GM21390 (cell line): ENCODE measurements at regions not wholly inside any gene's neighbourhood (a gene's known extent, or its start where the extent isn't known, plus 50 kb on each side); places are given as distances from the start of the nearest gene placed in this dataset.
"Not testable (repeated sequence)": the region's sequence is repeated elsewhere in the genome, so short reads cannot be mapped to it uniquely, and the experiment has no call there.

Experiments
- ATAC-seq: cut with Tn5 transposase; IDR thresholded peaks from one replicate; pipeline ENCODE4 v1.9.1; 2021; ENCODE audit not compliant: unreplicated experiment

GRCh38 chr4:67333664-67334063, 211.6 kb downstream of the CENPC start:
- ATAC-seq = no peak

- ATAC-seq = peak; percentile 63
Measured at GRCh38 chr4:67332627-67333026, 212.7 kb downstream of the CENPC start.

DNA sequence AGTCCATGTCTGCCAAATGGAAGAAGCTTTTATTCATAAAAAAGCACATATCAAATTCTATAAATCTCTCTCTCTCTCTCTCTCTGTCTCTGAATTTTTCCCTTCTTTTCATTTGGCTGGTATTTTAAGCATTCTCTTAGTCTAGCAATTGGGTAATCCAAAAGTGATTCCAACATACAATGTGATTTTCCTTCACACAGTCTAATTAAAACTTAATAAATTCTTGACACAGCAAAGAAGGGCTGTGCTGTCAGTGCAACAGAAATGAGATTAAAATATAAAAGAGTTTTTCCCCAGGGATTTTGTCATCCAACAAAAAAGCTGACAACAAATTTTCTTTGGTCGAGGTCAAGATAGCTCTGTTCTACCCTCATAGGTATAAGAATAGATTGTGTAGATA, 216.9 kb downstream of the CENPC start:
- no peak for ATAC-seq

- no peak for ATAC-seq
Measured at GRCh38 chr4:67328018-67328278, 217.4 kb downstream of the CENPC start.

- peak; percentile 97 for ATAC-seq
Measured at GRCh38 chr4:67327245-67328017, 217.9 kb downstream of the CENPC start.

DNA sequence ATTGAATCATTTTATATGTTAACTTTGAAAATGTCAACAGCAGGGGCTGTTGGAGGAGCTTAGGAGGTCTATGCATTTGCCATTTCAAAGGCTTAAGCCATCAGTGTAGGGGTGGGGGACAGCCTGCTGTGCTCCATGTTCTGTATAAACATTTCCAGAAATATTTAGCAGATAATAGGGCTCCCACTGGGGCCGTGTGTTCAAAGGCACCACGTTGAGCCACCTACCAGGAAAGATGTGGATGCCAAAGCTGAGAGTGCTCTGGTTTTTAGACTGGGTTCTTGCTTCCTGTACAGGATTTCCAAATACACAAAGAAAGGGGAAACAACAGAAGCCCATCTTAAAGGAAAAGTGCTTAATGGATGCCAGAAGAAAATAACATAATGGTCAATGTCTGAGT, 219.5 kb downstream of the CENPC start:
- no peak for ATAC-seq

- ATAC-seq = no peak
Measured at GRCh38 chr4:67320645-67321044, 224.7 kb downstream of the CENPC start.

GRCh38 chr4:67319607-67320006, 225.7 kb downstream of the CENPC start:
- ATAC-seq = not testable (repeated sequence)

DNA sequence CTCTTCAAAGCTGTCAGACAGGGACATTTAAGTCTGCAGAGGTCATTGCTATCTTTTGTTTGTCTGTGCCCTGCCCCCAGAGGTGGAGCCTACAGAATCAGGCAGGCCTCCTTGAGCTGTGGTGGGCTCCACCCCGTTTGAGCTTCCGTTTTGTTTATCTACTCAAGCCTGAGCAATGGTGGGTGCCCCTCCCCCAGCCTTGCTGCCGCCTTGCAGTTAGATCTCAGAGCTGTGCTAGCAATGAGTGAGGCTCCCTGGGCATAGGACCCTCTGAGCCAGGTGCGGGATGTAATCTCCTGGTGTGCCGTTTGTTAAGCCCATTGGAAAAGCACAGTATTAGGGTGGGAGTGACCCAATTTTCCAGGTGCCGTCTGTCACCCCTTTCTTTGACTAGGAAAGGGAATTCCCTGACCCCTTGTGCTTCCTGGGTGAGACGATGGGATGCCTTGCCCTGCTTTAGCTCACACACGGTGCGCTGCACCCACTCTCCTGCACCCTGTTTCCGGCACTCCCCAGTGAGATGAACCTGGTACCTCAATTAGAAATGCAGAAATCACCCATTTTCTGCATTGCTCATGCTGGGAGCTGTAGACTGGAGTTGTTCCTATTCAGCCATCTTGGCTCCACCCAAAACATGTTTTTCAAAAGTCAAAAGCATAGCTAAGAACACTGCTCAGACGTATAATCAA, 244.7 kb downstream of the CENPC start:
- not testable (repeated sequence) for ATAC-seq

DNA sequence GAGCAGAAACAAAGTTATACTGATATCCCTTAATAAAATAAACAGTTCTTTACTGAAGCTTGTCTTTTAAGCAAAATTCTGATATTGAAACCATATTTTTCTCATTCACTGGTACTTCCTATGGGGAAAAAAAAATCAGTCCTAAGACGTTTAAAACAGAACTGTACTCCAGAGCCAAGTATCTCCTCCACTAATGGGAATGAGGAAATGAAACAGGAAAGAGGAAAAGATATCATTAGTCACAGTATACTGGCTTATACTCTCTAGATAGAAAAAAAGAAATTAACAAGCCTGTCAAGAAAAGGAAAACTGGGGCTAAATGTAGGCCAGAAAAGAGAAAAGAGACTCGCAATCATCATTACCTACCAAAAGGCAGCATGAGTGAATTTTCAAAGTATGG, 252.7 kb downstream of the CENPC start:
- no peak for ATAC-seq

DNA sequence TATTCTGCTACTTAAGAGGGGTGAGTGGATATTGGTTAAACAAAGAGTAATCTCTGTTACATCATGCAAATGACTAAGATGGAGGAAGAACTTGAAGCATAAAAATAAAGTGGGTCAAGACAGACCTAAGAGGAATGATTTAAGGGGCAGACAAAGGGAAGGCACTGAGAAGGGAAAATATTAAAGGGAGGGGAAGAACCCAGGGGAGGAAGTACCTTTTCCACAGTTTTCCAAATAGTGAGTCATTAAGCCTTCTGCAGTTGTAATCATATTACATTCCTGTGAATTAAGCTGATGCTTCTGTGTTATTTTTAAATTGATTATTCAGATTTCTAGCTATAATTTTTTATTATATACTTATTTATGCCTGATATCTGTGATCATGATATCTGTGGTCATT, 253.3 kb downstream of the CENPC start:
- ATAC-seq = no peak

- no peak for ATAC-seq
Measured at GRCh38 chr4:67291644-67292043, 253.7 kb downstream of the CENPC start.

GRCh38 chr4:67288964-67289363, 256.3 kb downstream of the CENPC start:
- ATAC-seq = peak; percentile 68

GRCh38 chr4:67286724-67287123, 258.6 kb downstream of the CENPC start:
- ATAC-seq = no peak

- ATAC-seq = no peak
Measured at GRCh38 chr4:67282749-67283148, 262.6 kb downstream of the CENPC start.

DNA sequence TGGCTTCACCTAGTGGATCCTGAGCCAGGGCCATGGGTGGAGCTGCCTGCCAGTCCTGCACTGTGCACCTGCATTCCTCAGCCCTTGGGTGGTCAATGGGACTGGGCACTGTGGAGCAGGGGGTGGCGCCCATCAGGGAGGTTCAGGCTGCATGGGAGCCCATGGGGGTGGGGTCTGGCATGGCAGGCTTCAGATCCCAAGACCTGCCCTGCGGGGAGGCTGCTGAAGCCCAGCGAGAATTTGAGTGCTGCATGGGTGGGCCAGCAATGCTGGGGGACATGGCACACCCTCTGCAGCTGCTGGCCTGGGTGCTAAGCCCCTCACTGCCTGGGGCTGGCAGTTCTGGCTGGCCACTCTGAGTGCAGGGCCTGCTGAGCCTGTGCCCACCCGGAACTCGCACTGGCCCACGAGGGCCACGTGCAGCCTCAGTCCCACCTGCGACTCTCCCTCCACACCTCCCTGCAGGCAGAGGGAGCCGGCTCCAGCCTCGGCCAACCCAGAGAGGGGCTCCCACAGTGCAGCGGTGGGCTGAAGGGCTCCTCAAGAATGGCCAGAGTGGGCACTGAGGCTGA, 270.0 kb downstream of the CENPC start:
- no peak for ATAC-seq

DNA sequence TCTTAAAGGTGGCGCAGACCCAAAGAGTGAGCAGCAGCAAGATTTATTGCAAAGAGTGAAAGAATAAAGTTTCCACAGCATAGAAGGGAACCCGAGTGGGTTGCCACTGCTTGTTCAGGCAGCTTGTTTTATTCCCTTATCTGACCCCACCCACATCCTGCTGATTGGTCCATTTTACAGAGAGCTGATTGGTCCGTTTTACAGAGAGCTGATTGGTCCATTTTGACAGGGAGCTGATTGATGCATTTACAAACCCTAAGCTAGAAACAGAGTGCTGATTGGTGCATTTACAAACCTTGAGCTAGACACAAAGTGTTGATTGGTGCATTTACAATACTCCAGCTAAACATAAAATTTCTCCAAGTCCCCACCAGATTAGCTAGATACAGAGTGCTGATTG, 270.6 kb downstream of the CENPC start:
- not testable (repeated sequence) for ATAC-seq

GRCh38 chr4:67273666-67274065, 271.6 kb downstream of the CENPC start:
- no peak for ATAC-seq

DNA sequence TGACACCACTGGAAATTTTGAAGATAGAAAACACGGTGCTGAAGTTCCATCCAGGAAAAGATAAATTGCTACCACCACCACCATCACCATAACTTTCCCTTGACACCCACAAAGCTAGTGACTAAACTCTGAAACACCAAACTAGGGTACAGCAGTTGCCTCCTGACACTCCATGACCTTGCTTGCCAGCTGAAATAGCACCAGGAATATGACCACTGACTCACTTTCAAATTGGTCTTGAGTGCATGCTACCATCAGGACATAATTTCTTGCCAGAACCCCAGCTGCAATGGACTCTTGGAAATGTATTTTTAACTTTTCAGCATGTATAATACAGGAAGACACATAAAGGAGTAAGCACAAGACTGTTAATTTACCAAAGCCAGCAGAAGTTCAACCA, 283.3 kb downstream of the CENPC start:
- no peak for ATAC-seq

- ATAC-seq = no peak
Measured at GRCh38 chr4:67256388-67257043, 288.8 kb downstream of the CENPC start.

GRCh38 chr4:67250131-67250896, 295.0 kb downstream of the CENPC start:
- ATAC-seq = no peak
